SU-DHL-6 (cell line): ENCODE measurements at regions not wholly inside any gene's neighbourhood (a gene's known extent, or its start where the extent isn't known, plus 50 kb on each side); places are given as distances from the start of the nearest gene placed in this dataset.

Experiments
- H2AFZ ChIP-seq: fragments of 200-600 bp; sonication (generic); 2 replicates; pipeline ENCODE4 v1.6.1; 2014; ENCODE audit warnings: low read depth, mild to moderate bottlenecking, moderate library complexity, mixed read lengths, antibody characterized with exemption, low read length; ENCODE audit not compliant: severe bottlenecking
- H3F3A ChIP-seq: fragments of 200-600 bp; shearing (Covaris generic); 2 replicates; pipeline ENCODE4 v1.6.0; 2016; ENCODE audit warnings: antibody characterized with exemption, mild to moderate bottlenecking; ENCODE audit not compliant: insufficient read depth
- H3K27ac ChIP-seq: fragments of 200-600 bp; sonication (generic); 2 replicates; pipeline ENCODE4 v1.5.1; 2016; ENCODE audit warnings: low read depth, mild to moderate bottlenecking, low read length, moderate library complexity, mixed read lengths
- H3K27me3 ChIP-seq: fragments of 200-600 bp; sonication (generic), shearing (Covaris generic); 2 replicates; pipeline ENCODE4 v1.6.0; 2014; ENCODE audit warnings: mild to moderate bottlenecking, low read length
- H3K36me3 ChIP-seq: fragments of 200-600 bp; sonication (generic); 2 replicates; pipeline ENCODE4 v1.6.1; 2014; ENCODE audit warnings: mild to moderate bottlenecking, low read length, mixed read lengths
- H3K4me2 ChIP-seq: fragments of 300-600, 200-600 bp; shearing (Covaris generic), sonication (generic); 2 replicates; pipeline ENCODE4 v1.6.0; 2014; ENCODE audit warnings: low read length, low read depth, mild to moderate bottlenecking; ENCODE audit not compliant: poor library complexity, severe bottlenecking
- H3K4me3 ChIP-seq: fragments of 200-600 bp; sonication (generic); 2 replicates; pipeline ENCODE4 v1.5.1; 2014; ENCODE audit warnings: antibody characterized with exemption, low read length, mild to moderate bottlenecking, mixed read lengths; ENCODE audit not compliant: insufficient read depth, poor library complexity, severe bottlenecking
- H3K79me2 ChIP-seq: fragments of 200-600 bp; sonication (generic); 2 replicates; pipeline ENCODE4 v1.6.1; 2014; ENCODE audit warnings: mild to moderate bottlenecking, low read length, moderate library complexity; ENCODE audit not compliant: insufficient read depth
- H3K9ac ChIP-seq: fragments of 200-600 bp; sonication (generic); 2 replicates; pipeline ENCODE4 v1.7.0; 2014; ENCODE audit warnings: mild to moderate bottlenecking, low read length
- H3K9me2 ChIP-seq: fragments of 200-600 bp; sonication (generic); replicated peaks from 2 replicates; pipeline ENCODE4 v1.6.1; 2014; ENCODE audit warnings: low read length; ENCODE audit not compliant: insufficient read depth
- H3K9me3 ChIP-seq: fragments of 200-600 bp; sonication (generic); 2 replicates; pipeline ENCODE4 v1.6.1; 2014; ENCODE audit warnings: low read length, mixed read lengths; ENCODE audit not compliant: insufficient read depth
- H4K20me1 ChIP-seq: fragments of 200-600 bp; sonication (generic); 2 replicates; pipeline ENCODE4 v1.6.1; 2014; ENCODE audit warnings: low read depth, mild to moderate bottlenecking, antibody characterized with exemption, low read length, moderate library complexity, mixed read lengths
- EZH2phosphoT487 ChIP-seq: fragments of 200-600 bp; sonication (generic), shearing (Covaris generic); conservative IDR thresholded peaks from 2 replicates; pipeline ENCODE4 v1.6.1; 2018; ENCODE audit warnings: mild to moderate bottlenecking, antibody characterized with exemption, low read length, moderate library complexity, mixed read lengths
- TF ChIP-seq, protein P1 (sequence below): fragments of 200-600 bp; sonication (generic); IDR thresholded peaks from one replicate; pipeline ENCODE4 v1.5.1; 2017; ENCODE audit warnings: antibody characterized with exemption, mild to moderate bottlenecking, low read length, moderate library complexity; ENCODE audit not compliant: insufficient read depth, poor library complexity, severe bottlenecking

DNA sequence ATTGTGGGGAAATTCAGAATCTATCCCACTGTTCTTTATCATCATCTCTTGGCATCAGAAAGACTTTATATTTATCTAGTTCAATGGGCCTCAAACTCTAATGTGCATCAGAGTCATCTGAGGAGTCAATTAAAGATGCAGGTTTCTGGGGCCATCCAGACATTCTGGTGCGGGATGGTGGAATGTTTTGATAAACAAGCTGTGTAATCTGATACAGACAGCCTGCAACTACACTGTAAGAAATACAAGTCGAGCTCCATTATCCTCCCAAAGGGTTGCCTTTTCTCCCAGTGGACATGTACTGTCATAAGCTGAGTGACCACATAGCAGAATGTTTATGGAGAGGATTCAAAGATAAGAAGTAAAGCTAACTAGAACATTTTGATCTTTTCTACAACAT lies 515.3 kb upstream of the DCC start:
- Histone ChIP-seq H3K27ac (no peak overlapping the region), H3K36me3 (no peaks in the 10 kb centered on the region), H3K79me2 (no peaks in the 10 kb centered on the region), H2AFZ (no peak overlapping the region), H3F3A (no peaks in the 10 kb centered on the region), H3K9me2 (no peaks in the 10 kb centered on the region), H3K9ac (no peak overlapping the region), H3K4me3 (no peak overlapping the region), H3K9me3 (no peaks in the 10 kb centered on the region), H3K27me3 (no peaks in the 10 kb centered on the region), H3K4me2 (no peak overlapping the region), H4K20me1 (no peaks in the 10 kb centered on the region)
- TF ChIP-seq, protein P1, sequence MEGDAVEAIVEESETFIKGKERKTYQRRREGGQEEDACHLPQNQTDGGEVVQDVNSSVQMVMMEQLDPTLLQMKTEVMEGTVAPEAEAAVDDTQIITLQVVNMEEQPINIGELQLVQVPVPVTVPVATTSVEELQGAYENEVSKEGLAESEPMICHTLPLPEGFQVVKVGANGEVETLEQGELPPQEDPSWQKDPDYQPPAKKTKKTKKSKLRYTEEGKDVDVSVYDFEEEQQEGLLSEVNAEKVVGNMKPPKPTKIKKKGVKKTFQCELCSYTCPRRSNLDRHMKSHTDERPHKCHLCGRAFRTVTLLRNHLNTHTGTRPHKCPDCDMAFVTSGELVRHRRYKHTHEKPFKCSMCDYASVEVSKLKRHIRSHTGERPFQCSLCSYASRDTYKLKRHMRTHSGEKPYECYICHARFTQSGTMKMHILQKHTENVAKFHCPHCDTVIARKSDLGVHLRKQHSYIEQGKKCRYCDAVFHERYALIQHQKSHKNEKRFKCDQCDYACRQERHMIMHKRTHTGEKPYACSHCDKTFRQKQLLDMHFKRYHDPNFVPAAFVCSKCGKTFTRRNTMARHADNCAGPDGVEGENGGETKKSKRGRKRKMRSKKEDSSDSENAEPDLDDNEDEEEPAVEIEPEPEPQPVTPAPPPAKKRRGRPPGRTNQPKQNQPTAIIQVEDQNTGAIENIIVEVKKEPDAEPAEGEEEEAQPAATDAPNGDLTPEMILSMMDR = no peak
- TF ChIP-seq EZH2phosphoT487 = no peak

DNA sequence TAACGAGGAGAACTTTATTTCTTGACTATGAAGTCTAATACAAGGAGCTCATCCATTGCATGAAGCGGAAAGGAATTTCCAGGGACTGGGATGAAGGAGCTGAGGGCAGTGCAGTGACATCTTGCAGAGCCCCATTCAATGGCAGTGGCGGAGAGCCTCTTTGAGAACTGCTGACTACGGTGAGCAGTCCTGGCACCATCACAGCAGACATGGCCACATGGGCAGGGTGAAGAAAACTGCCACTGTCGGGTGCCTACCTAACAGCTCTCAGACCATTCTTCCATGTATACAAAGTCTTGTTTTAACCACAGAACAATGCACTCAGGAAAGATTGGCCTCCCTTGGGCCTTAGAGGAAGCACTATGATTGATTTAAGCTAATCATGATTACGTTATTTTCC lies 506.1 kb upstream of the DCC start:
- Histone ChIP-seq H3K27ac (no peak overlapping the region), H3K4me2 (no peak overlapping the region), H4K20me1 (no peaks in the 10 kb centered on the region), H3K79me2 (no peaks in the 10 kb centered on the region), H3K27me3 (no peaks in the 10 kb centered on the region), H2AFZ (no peak overlapping the region), H3K4me3 (no peak overlapping the region), H3K9me3 (no peaks in the 10 kb centered on the region), H3K9ac (no peak overlapping the region), H3F3A (no peaks in the 10 kb centered on the region), H3K36me3 (no peaks in the 10 kb centered on the region), H3K9me2 (no peaks in the 10 kb centered on the region)
- TF ChIP-seq EZH2phosphoT487 = no peak
- TF ChIP-seq, protein P1 = no peak

DNA sequence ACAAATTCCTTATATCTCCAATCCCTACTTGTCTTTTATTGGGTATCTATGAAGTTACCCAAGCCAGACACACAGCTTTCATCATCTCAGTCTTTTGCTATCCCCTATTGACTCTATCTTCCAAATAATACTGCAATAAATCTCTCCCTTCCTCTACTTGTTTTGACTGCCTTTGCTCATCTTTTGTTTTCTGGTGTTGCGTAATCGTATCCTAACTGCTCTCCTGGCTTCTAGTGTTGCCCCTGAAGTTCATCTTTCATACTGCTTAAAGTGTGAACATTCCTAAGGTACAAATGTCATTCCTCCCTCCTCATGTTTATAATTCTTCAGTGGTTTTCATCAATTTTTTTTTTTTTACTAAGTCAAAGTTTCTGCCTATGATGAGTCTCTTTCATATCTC lies 491.3 kb upstream of the DCC start:
- Histone ChIP-seq H2AFZ (no peak overlapping the region), H3K4me2 (no peak overlapping the region), H3K79me2 (no peaks in the 10 kb centered on the region), H3K27me3 (no peaks in the 10 kb centered on the region), H3K36me3 (no peaks in the 10 kb centered on the region), H3K27ac (no peak overlapping the region), H4K20me1 (no peaks in the 10 kb centered on the region), H3K9me3 (no peaks in the 10 kb centered on the region), H3K9me2 (no peaks in the 10 kb centered on the region), H3K9ac (no peak overlapping the region), H3K4me3 (no peak overlapping the region), H3F3A (no peaks in the 10 kb centered on the region)
- no peak for TF ChIP-seq EZH2phosphoT487
- TF ChIP-seq, protein P1 = no peak

DNA sequence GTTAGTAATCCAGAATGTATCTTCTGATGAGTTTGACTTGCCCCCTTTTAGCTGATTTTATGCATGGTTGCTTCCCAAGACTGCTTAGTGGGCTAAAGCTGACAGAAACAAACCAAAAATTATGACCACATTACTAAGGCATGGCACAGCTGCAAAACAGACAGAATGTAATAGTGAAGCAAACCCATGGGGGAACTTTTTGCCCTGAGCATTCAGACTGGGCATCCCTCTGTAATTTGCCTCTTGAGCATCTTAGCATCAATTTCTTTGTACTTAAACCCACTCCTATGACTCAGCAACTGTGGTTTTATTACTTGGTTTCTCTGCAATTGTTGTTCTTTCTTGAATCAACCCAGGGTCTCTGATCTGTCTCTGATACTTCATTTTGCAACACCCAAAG lies 487.3 kb upstream of the DCC start:
- TF ChIP-seq EZH2phosphoT487 = no peak
- TF ChIP-seq, protein P1 = no peak
- Histone ChIP-seq H3K79me2 (no peaks in the 10 kb centered on the region), H2AFZ (no peak overlapping the region), H3K27me3 (no peaks in the 10 kb centered on the region), H3F3A (no peaks in the 10 kb centered on the region), H3K4me2 (no peak overlapping the region), H3K4me3 (no peak overlapping the region), H3K27ac (no peak overlapping the region), H3K9ac (no peak overlapping the region), H3K9me2 (no peaks in the 10 kb centered on the region), H4K20me1 (no peaks in the 10 kb centered on the region), H3K36me3 (no peaks in the 10 kb centered on the region), H3K9me3 (no peaks in the 10 kb centered on the region)
